KBM-7 (cell line): ENCODE measurements at regions not wholly inside any gene's neighbourhood (a gene's known extent, or its start where the extent isn't known, plus 50 kb on each side); places are given as distances from the start of the nearest gene placed in this dataset.

Experiments
- DNase-seq: peaks from one replicate; pipeline ENCODE4 v3.0.0-alpha.2; 2015
- in situ Hi-C: fragments of 300-500 bp; cut with MboI; formaldehyde crosslinking; loops from 2 replicates; pipeline ENCODE4 v1.14.3; 2020; ENCODE audit warnings: low sequenced_read_pairs, low pct_unique_long_range_greater_than_20kb, mixed read lengths

DNA sequence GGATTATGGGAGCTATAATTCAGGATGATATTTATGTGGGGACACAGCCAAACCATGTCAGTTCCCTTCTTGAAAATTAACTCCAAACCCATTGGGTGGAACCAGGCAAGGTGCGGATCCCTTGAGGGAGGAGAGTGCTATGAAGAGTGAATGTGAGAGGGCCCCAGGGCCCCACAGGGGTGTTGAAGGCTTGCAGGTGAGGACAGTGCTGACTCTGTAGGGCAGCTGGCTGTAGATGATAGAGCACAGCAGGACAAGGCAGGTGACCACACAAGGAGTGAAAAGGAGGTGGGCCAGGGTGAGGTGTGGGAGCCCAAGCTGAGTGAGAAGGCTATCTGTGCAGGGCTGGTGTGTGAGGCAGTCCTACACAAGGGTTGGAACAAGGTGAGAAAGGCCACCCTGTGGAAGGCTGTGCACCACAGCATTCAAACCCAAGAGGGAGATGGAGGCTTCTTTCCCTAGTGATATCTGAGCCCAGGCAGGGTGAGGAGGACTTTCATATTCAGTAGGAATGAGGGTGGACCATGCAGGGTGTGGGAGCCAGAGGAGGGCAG is 746.0 kb upstream of the CELF2 start:
- DNase-seq, result no peak
- in situ Hi-C loops, result no loop called here

DNA sequence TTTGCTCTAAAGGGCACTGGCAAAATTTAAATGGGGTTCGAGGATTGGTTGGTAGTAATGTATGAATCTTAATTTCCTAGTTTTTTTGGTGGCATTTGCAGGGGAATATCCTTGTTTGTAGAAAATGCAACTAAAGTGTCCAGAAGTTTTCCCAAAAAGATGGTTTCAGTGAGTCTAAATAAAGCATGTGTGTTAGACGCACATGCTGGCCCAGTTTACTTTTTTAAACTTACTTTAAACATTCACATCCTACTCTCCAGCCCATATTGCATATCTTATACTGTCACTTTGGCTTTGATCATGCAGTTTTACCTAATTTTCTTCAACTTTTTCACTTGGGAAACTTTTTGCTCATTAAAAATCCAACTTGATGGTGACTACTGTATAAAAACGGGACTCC is 744.0 kb upstream of the CELF2 start:
- in situ Hi-C loops, result no loop called here
- DNase-seq, result no peak

DNA sequence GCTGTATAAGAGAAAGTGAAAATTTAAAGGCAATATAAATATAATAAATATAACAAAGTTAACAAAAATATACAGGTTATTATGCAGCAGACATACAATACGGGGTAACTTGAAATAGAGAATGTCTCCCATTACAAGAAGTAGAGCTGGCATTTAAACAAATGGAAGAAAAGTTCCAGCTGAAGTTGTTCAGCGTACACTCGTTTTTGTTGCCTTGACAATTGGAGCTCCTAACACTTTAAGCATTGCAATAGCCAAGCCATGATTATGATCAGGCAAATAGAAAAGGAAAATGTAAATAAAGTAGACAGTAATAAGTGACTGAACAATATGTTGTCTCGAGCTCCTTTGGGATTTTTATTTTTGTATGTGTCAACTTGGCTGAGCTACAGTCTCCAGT is 737.8 kb upstream of the CELF2 start:
- in situ Hi-C loops, result no loop called here
- DNase-seq, result no peak

DNA sequence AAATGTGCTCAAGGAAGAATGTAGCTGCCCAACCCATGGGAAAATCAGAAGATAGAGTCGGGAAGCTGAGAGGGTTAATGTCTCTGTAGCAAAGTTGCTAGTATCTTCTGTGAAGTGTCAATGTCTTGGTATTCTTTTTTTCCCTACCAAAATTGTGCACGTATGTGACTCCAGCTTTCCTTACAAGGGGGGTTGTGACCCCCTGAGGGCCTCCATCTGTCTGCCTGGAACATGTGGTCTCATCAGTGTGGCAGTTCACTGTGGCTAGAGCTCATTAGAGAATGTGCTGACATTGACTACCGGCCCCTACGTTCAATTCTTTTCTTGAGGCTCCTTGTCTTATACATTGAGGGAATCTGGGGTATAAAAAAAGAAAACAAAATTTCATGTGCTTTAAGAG is 725.2 kb upstream of the CELF2 start:
- in situ Hi-C loops, result no loop called here
- no peak for DNase-seq

DNA sequence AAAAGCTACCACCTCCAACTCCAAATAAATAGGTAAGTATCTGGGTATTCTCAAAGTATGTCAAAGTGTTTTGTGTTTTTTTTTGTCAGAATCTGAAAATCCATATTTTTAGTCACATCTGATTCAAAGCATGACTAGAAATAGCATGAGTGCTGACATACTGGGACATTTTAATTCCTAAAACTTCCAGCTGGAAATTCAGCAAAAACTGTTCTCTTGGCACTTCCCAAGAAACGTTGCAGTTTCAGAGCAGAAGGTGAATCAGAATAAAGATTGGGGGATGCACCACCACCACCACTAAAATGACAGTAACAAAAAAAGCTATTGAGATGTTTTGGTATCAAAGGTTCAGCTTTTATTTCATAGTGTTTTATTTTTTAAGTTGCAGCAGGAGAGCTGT is 724.6 kb upstream of the CELF2 start:
- DNase-seq, result no peak
- in situ Hi-C loops, result no loop called here

DNA sequence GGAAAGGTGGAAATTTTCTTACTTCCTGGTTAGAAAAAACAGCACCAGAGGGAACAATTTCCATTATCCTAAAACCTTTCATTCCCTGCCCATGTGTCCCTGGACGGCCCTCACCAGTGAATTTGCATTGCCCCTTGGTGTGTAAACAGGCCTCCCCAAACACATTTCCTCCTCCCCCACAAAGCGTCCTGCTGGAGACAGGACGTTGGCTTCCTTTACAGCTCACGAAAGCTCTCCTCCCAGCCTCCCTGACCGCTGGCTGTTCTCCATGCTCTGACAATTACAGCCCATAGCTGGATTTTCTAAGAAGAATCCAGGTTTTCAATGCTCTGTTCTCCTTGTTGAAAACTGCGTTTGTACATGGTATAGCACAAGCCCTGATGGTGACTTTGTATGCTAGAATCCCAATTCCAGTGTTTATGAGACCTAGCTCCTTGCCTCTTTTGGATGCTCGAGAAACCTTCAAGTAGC is 724.2 kb upstream of the CELF2 start:
- in situ Hi-C loops, result no loop called here
- DNase-seq, result no peak

DNA sequence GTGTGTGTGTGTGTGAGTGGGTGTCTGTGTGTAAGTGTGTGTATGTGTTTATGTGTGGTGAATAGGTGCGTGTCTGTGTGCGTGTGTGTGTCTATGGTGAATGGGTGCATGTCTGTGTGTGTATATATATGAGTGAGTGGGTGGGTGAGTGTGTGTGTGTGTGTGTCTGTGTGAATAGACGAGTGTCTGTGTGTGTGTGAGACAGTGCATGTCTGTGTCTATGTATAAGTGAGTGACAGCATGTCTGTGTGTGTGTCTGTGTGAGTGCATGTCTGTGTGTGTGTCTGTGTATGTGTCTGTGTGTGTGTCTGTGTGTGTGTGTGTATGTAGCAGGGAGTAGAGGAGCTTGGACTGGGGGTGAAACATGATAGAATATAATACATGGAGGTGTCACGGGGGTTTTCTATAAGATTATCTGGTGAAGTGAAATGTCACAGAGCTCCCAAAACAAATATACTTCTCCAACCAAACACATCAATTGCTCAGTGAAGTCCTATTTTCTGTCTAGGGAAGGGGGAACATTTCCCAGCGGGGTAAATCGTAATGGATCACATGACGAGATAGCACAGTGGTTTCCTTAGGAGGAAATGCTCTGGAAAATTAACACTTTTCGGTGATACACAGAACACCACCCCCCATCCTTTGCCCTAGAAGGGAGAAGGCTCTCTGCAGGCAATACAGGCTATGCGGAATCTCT is 723.3 kb upstream of the CELF2 start:
- in situ Hi-C loops, result no loop called here
- no peak for DNase-seq

DNA sequence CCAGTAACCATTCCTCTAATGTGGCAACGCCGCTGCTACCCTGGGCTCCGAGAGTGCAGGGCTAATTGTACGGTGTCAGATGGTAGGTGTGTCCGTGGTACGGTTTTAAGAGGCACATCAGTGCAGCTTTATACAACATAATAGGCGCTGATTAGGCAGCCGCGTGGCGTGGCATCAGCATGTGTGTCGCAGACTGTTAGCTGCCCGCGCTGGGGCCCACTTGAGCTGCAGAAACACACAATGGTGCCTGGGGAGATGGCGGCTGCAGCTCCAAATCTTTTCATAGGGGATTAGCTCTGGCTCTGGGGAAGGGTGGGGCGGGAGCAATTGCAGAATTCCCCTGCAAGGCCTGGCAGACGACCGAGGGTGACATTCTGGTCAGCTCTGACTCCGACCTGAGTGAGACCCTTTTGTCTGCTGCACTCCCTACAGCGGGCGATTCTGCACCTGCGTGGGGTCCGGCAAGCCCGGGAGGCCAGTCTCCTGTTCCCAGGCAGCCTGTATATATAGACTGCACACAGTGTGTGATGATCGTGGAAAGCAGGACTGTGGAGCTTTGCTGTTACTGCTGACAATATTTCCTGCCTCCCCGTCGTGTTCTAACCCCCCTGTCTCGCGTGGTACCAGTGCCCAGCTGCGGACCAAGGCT is 722.7 kb upstream of the CELF2 start:
- in situ Hi-C loops, result no loop called here
- no peak for DNase-seq

DNA sequence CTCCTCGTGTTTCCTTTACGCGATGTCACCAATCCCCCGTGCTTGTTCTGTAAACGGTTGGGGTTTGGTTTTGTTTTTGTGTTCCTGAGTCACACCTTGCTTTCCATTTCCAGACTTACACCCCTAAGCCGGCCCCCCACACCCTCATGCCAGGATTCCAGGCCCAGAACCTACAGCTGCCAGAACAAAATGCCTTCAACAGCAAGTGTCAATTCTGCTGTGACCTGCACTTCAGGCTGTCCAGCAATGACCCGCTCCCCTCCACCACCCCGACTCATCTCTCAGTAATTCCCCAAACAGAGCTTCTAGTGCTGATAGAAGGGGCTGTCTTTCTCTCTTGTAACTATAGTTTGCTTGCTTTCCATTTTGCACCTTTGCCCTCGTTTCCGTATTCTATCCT is 722.1 kb upstream of the CELF2 start:
- in situ Hi-C loops, result no loop called here
- no peak for DNase-seq

DNA sequence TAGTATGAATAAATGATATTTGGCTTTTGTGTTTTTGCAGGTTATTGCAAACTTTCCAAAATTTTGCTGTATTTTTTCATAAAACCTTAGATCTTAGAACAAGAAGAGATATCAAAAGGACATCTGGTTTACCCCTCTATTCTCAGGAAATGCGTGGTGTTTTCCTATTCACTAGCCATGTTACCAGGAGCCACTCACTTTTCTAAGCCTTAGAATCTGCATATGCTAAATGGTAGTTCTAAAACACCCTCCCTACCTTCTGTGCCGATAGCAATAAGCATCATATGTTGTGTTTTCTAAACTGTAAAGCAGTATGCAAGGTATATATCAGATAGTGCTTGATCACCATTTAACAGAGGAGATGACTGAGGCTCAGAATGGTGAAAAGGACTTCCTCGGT is 715.0 kb upstream of the CELF2 start:
- in situ Hi-C loops, result no loop called here

GRCh38 chr10:10307036-10307435 is 710.6 kb upstream of the CELF2 start:
- in situ Hi-C loops, result no loop called here
- no peak for DNase-seq

More for the DNA sequence above, 715.0 kb upstream of the CELF2 start:
- no peak for DNase-seq

DNA sequence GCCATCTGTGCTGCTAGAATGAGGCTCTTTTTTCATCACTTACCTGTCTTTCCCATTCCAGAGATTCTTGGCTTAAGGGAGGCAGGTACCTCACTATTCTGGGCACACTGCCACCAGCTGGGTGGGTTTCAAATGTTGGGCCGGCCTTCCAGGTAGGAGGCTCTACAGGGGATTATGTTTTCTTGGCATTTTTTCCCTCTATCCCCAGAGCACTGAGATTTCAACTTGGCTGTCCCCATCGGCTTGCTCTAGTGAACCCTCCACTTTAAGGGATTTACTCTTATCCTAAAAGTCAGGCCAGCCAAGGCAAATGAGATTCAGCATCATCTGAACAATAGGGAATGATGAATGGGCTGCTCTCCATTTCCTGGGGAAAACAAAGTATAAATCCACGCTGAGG is 710.1 kb upstream of the CELF2 start:
- in situ Hi-C loops, result no loop called here
- no peak for DNase-seq

DNA sequence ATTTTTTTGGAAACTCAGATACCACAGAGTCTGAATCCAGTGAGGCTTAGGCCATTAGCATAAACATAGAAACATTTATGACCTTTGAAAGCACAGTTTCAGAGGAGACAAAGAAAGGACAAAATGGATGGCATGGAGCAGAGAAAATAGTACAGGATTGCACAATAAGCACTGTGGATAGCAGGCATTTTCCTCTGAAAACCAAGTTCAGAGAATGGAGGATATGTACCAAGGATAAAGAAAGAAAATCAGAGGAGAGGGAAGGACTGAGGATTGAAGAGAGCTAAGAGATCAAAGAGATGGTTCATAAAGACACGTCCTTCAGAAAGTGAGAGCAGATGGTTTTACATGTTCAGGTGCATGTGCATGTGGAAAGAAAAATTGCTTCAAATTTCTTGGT is 707.2 kb upstream of the CELF2 start:
- DNase-seq, result no peak
- in situ Hi-C loops, result no loop called here

DNA sequence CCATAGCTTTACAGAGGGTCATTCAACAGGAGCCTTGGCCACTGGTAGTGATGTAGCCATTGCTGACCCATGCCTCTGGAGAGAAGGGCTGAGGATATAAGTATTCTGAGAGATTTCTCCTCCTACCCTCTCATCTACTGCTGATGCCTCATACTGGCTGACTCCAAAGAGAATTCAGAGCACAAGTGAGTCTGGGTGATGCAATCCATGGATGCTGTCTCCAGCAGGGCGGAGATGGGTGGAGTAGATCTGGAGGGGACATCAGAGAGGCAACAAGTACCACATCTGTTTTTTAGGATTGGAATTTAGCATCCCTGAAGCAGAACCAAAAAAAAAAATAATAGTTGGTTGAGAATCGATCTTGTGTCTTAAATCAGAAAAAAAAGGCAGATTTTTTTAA is 705.7 kb upstream of the CELF2 start:
- in situ Hi-C loops, result no loop called here
- no peak for DNase-seq

- no peak for DNase-seq
- in situ Hi-C loops, result no loop called here
Measured at GRCh38 chr10:10313149-10313835, 704.4 kb upstream of the CELF2 start.

GRCh38 chr10:10314626-10315025 is 703.0 kb upstream of the CELF2 start:
- no peak for DNase-seq
- in situ Hi-C loops, result no loop called here

- no peak for DNase-seq
- in situ Hi-C loops, result no loop called here
Measured at GRCh38 chr10:10315989-10316388, 701.7 kb upstream of the CELF2 start.

DNA sequence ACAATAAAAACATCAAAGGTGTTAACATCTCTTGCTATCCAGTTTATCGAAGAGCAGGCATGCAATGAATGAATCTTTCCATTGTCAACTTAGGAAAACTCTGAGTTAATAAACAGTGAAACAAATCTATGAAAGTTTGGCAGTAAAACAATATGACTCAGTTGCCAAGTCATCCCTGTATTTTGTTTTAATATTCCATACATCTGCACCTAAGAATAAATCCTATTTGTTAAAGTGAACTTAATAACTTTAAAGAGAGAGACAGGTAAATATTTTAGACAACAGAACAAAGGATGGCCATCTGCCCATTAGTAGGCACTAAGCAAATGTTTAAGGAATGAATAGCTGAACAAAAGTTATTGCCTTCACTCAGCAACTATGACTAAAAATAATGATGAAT is 700.5 kb upstream of the CELF2 start:
- in situ Hi-C loops, result no loop called here
- DNase-seq, result no peak

DNA sequence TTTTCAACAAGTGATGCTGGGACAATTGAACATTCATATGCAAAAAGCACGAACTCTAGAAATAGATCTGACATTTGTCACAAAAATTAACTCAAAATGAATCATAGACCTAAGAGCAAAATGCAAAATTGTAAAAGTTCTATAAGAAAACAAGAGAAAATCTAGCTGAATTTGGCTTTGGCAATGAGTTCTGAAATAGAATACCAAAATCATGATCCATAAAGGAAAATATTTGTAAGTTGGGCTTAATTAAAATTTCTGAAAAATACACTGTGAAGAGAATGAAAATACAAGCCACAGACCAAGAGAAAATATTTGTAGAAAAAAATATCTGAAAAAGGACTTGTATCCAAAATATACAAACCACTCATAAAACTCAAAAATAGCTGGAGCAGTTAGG is 698.8 kb upstream of the CELF2 start:
- in situ Hi-C loops, result no loop called here
- no peak for DNase-seq

DNA sequence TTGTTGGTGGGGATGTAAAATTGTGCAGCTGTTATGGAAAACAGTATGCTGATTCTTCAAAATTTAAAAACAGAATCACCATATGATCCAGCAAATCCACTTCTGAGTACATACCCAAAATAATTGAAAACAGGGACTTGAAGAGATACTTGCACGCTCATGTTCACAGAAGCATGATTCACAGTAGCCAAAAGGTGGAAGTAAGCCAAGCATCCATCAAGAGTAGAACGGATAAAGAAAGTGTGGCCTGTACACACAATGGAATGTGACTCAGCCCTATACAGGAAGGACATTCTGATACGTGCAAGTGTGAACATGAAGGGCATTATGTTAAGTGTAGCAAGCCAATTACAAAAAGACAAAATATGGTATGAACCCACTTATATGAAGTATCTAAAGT is 696.7 kb upstream of the CELF2 start:
- DNase-seq, result no peak
- in situ Hi-C loops, result no loop called here
